LoVo (cell line): ENCODE measurements at regions not wholly inside any gene's neighbourhood (a gene's known extent, or its start where the extent isn't known, plus 50 kb on each side); places are given as distances from the start of the nearest gene placed in this dataset.
"Not testable (repeated sequence)": the region's sequence is repeated elsewhere in the genome, so short reads cannot be mapped to it uniquely, and the experiment has no call there.

Experiments
- DNase-seq: peaks from one replicate; pipeline ENCODE4 v3.0.0-alpha.2; 2016; ENCODE audit warnings: low spot score

- DNase-seq, result peak; percentile 83
These were observed 88.0 kb upstream of the RPRML start for GRCh38 chr17:47066841-47067682.

GRCh38 chr17:47066095-47066494 is 87.0 kb upstream of the RPRML start:
- no peak for DNase-seq

- no peak for DNase-seq
These were observed 85.6 kb upstream of the RPRML start for GRCh38 chr17:47064684-47065083.

- DNase-seq, result no peak
These were observed 84.4 kb upstream of the RPRML start for GRCh38 chr17:47063475-47063874.

- not testable (repeated sequence) for DNase-seq
These were observed 83.8 kb upstream of the RPRML start for GRCh38 chr17:47062851-47063250.

GRCh38 chr17:47060005-47060404 is 81.0 kb upstream of the RPRML start:
- DNase-seq, result peak; percentile 7

GRCh38 chr17:47057830-47058229 is 78.8 kb upstream of the RPRML start:
- DNase-seq, result no peak

GRCh38 chr17:47057279-47057678 is 78.2 kb upstream of the RPRML start:
- not testable (repeated sequence) for DNase-seq

GRCh38 chr17:47056687-47057086 is 77.6 kb upstream of the RPRML start:
- DNase-seq, result not testable (repeated sequence)
